WTC11 (cell line): ENCODE measurements at regions not wholly inside any gene's neighbourhood (a gene's known extent, or its start where the extent isn't known, plus 50 kb on each side); places are given as distances from the start of the nearest gene placed in this dataset.

Experiments
- ATAC-seq: fragments of 200-7000 bp; cut with Tn5 transposase; 2 replicates; pipeline ENCODE4 v1.10.0; 2021; ENCODE audit warnings: mild to moderate bottlenecking, moderate library complexity
- CTCF ChIA-PET: fragments of 300-600 bp; sonication (Branson Sonifier 250); formaldehyde crosslinking; loops from one replicate; lab custom pipeline; 2021; ENCODE audit warnings: antibody characterized with exemption; lab: Charles Lee
- POLR2A ChIA-PET: fragments of 350-600 bp; sonication (Branson Sonifier 250); formaldehyde crosslinking; loops from one replicate; lab custom pipeline; 2021; ENCODE audit warnings: antibody characterized with exemption; lab: Charles Lee
- DNase-seq: peaks from one replicate; pipeline ENCODE4 v3.0.0; 2021; ENCODE audit warnings: low spot score
- H3K27ac Mint-ChIP-seq: 2 replicates; pipeline ENCODE4 v1.8.0; 2021; ENCODE audit warnings: mixed read lengths
- H3K27me3 Mint-ChIP-seq: 2 replicates; pipeline ENCODE4 v1.8.0; 2021; ENCODE audit warnings: low read depth, mild to moderate bottlenecking, moderate library complexity, mixed read lengths
- H3K36me3 Mint-ChIP-seq: 2 replicates; pipeline ENCODE4 v1.8.0; 2021; ENCODE audit warnings: mixed read lengths
- H3K4me1 Mint-ChIP-seq: 2 replicates; pipeline ENCODE4 v1.8.0; 2022; ENCODE audit warnings: mixed read lengths
- H3K4me3 Mint-ChIP-seq: 2 replicates; pipeline ENCODE4 v1.8.0; 2021; ENCODE audit warnings: mild to moderate bottlenecking, moderate library complexity, mixed read lengths
- H3K9me3 Mint-ChIP-seq: 2 replicates; pipeline ENCODE4 v1.8.0; 2021; ENCODE audit warnings: mixed read lengths
- CBFB ChIP-seq: sonication (generic); formaldehyde crosslinking; IDR thresholded peaks from 2 replicates; pipeline ENCODE4 v1.8.1; 2022; ENCODE audit warnings: mild to moderate bottlenecking, low read depth, missing genetic modification reagents
- CREB1 ChIP-seq: sonication (generic); formaldehyde crosslinking; IDR thresholded peaks from 2 replicates; pipeline ENCODE4 v1.8.0; 2023; ENCODE audit warnings: mild to moderate bottlenecking, missing genetic modification reagents
- ERG ChIP-seq: fragments of 250-450 bp; sonication (Bioruptor Pico); IDR thresholded peaks from 2 replicates; pipeline ENCODE4 v1.8.0; 2021; ENCODE audit warnings: mild to moderate bottlenecking
- FOXK1 ChIP-seq: sonication (generic); formaldehyde crosslinking; IDR thresholded peaks from 2 replicates; pipeline ENCODE4 v1.8.0; 2022; ENCODE audit warnings: mild to moderate bottlenecking, moderate library complexity, missing genetic modification reagents
- FOXP1 ChIP-seq: sonication (generic); formaldehyde crosslinking; IDR thresholded peaks from 2 replicates; pipeline ENCODE4 v1.8.0; 2022; ENCODE audit warnings: missing genetic modification reagents, mild to moderate bottlenecking, moderate library complexity, borderline replicate concordance
- GABPB1 ChIP-seq: sonication (generic); formaldehyde crosslinking; IDR thresholded peaks from 2 replicates; pipeline ENCODE4 v1.8.1; 2023; ENCODE audit warnings: mild to moderate bottlenecking, missing genetic modification reagents
- JAZF1 ChIP-seq: fragments of 250-450 bp; sonication (Bioruptor Pico); IDR thresholded peaks from 2 replicates; pipeline ENCODE4 v1.9.0; 2021; ENCODE audit warnings: moderate library complexity, mild to moderate bottlenecking, inconsistent platforms
- KAT7 ChIP-seq: sonication (generic); formaldehyde crosslinking; IDR thresholded peaks from 2 replicates; pipeline ENCODE4 v1.8.1; 2023; ENCODE audit warnings: missing genetic modification reagents, mild to moderate bottlenecking, borderline replicate concordance
- MLX ChIP-seq: sonication (generic); formaldehyde crosslinking; IDR thresholded peaks from 2 replicates; pipeline ENCODE4 v1.8.1; 2023; ENCODE audit warnings: mild to moderate bottlenecking, missing genetic modification reagents, moderate library complexity
- NFE2L1 ChIP-seq: sonication (generic); formaldehyde crosslinking; IDR thresholded peaks from 2 replicates; pipeline ENCODE4 v1.8.1; 2023; ENCODE audit warnings: missing genetic modification reagents
- NFYB ChIP-seq: sonication (generic); formaldehyde crosslinking; conservative IDR thresholded peaks from 2 replicates; pipeline ENCODE4 v1.8.0; 2022; ENCODE audit warnings: low read depth, missing genetic modification reagents
- NR1H2 ChIP-seq: sonication (generic); formaldehyde crosslinking; IDR thresholded peaks from 2 replicates; pipeline ENCODE4 v1.9.0; 2021; ENCODE audit warnings: mild to moderate bottlenecking, moderate library complexity, missing genetic modification reagents
- NR2C2 ChIP-seq: sonication (generic); formaldehyde crosslinking; IDR thresholded peaks from 2 replicates; pipeline ENCODE4 v1.8.0; 2022; ENCODE audit warnings: mild to moderate bottlenecking, missing genetic modification reagents
- OVOL2 ChIP-seq: fragments of 250-450 bp; sonication (Bioruptor Pico); IDR thresholded peaks from 2 replicates; pipeline ENCODE4 v1.9.0; 2021; ENCODE audit warnings: mild to moderate bottlenecking, borderline replicate concordance
- PRRX2 ChIP-seq: fragments of 250-450 bp; sonication (Bioruptor Pico); IDR thresholded peaks from 2 replicates; pipeline ENCODE4 v1.8.0; 2021; ENCODE audit warnings: mild to moderate bottlenecking
- RORB ChIP-seq: fragments of 250-450 bp; sonication (Bioruptor Pico); IDR thresholded peaks from 2 replicates; pipeline ENCODE4 v1.9.0; 2021; ENCODE audit warnings: mild to moderate bottlenecking
- SOX15 ChIP-seq: fragments of 250-450 bp; sonication (Bioruptor Pico); IDR thresholded peaks from 2 replicates; pipeline ENCODE4 v1.9.0; 2021; ENCODE audit warnings: mild to moderate bottlenecking
- TEAD1 ChIP-seq: sonication (generic); formaldehyde crosslinking; IDR thresholded peaks from 2 replicates; pipeline ENCODE4 v1.8.0; 2022; ENCODE audit warnings: mild to moderate bottlenecking, missing genetic modification reagents
- TP53 ChIP-seq: sonication (generic); formaldehyde crosslinking; IDR thresholded peaks from 2 replicates; pipeline ENCODE4 v1.8.1; 2023; ENCODE audit warnings: mild to moderate bottlenecking, missing genetic modification reagents
- ZNF138 ChIP-seq: sonication (generic); formaldehyde crosslinking; conservative IDR thresholded peaks from 2 replicates; pipeline ENCODE4 v1.8.1; 2022; ENCODE audit warnings: mild to moderate bottlenecking, moderate library complexity, missing genetic modification reagents
- ZNF396 ChIP-seq: fragments of 250-450 bp; sonication (Bioruptor Pico); IDR thresholded peaks from 2 replicates; pipeline ENCODE4 v1.8.0; 2021; ENCODE audit warnings: mild to moderate bottlenecking, moderate library complexity, borderline replicate concordance
- ZNF423 ChIP-seq: fragments of 250-450 bp; sonication (Bioruptor Pico); IDR thresholded peaks from 2 replicates; pipeline ENCODE4 v2.1.2; 2022; ENCODE audit warnings: mild to moderate bottlenecking, moderate library complexity
- TF ChIP-seq, protein P1 (sequence below): sonication (generic); formaldehyde crosslinking; IDR thresholded peaks from 2 replicates; pipeline ENCODE4 v1.8.1; 2023; ENCODE audit warnings: mild to moderate bottlenecking, moderate library complexity, missing genetic modification reagents
- TF ChIP-seq, protein P2 (sequence below): sonication (generic); formaldehyde crosslinking; IDR thresholded peaks from 2 replicates; pipeline ENCODE4 v1.8.0; 2022; ENCODE audit warnings: mild to moderate bottlenecking, missing genetic modification reagents
- TF ChIP-seq, protein P3 (sequence below): sonication (generic); formaldehyde crosslinking; IDR thresholded peaks from 2 replicates; pipeline ENCODE4 v1.8.1; 2022; ENCODE audit warnings: low read depth, mild to moderate bottlenecking, moderate library complexity, missing genetic modification reagents, borderline replicate concordance

- TF ChIP-seq, protein P1, sequence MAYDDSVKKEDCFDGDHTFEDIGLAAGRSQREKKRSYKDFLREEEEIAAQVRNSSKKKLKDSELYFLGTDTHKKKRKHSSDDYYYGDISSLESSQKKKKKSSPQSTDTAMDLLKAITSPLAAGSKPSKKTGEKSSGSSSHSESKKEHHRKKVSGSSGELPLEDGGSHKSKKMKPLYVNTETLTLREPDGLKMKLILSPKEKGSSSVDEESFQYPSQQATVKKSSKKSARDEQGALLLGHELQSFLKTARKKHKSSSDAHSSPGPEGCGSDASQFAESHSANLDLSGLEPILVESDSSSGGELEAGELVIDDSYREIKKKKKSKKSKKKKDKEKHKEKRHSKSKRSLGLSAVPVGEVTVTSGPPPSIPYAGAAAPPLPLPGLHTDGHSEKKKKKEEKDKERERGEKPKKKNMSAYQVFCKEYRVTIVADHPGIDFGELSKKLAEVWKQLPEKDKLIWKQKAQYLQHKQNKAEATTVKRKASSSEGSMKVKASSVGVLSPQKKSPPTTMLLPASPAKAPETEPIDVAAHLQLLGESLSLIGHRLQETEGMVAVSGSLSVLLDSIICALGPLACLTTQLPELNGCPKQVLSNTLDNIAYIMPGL: no peak
- TF ChIP-seq ZNF396 (CRISPR knock-in tag): no peak
- no peak for TF ChIP-seq NFE2L1
- TF ChIP-seq GABPB1 (CRISPR knock-in tag): no peak
Observed at GRCh38 chr11:33449798-33450197, 192.6 kb downstream of the HIPK3 start (continued).

GRCh38 chr11:33448461-33449130, 191.4 kb downstream of the HIPK3 start:
- Mint-ChIP-seq H3K27me3 (no peaks in the 10 kb centered on the region), H3K27ac (no peak overlapping the region), H3K36me3 (no peaks in the 10 kb centered on the region), H3K9me3 (no peaks in the 10 kb centered on the region), H3K4me1 (no peaks in the 10 kb centered on the region), H3K4me3 (no peak overlapping the region)
- CTCF ChIA-PET: no interaction called here
- POLR2A ChIA-PET: interaction anchor here (0.6 kb wide), 1 partner anchor 147 kb away, joined by 5 read pairs; no protein-coding TSS in a partner anchor
- no peak for DNase-seq
- ATAC-seq: no peak
- TF ChIP-seq ZNF396 (CRISPR knock-in tag) (no peak), ZNF138 (CRISPR knock-in tag) (no peak), OVOL2 (no peak), JAZF1 (CRISPR knock-in tag) (no peak), TEAD1 (CRISPR knock-in tag) (no peak), FOXK1 (no peak), NFE2L1 (no peak), CBFB (CRISPR knock-in tag) (no peak), NR2C2 (no peak), CREB1 (no peak)
- TF ChIP-seq, protein P2, sequence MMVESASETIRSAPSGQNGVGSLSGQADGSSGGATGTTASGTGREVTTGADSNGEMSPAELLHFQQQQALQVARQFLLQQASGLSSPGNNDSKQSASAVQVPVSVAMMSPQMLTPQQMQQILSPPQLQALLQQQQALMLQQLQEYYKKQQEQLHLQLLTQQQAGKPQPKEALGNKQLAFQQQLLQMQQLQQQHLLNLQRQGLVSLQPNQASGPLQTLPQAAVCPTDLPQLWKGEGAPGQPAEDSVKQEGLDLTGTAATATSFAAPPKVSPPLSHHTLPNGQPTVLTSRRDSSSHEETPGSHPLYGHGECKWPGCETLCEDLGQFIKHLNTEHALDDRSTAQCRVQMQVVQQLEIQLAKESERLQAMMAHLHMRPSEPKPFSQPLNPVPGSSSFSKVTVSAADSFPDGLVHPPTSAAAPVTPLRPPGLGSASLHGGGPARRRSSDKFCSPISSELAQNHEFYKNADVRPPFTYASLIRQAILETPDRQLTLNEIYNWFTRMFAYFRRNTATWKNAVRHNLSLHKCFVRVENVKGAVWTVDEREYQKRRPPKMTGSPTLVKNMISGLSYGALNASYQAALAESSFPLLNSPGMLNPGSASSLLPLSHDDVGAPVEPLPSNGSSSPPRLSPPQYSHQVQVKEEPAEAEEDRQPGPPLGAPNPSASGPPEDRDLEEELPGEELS: no peak

GRCh38 chr11:33445761-33446161, 188.6 kb downstream of the HIPK3 start:
- no peak for ATAC-seq
- CTCF ChIA-PET: no interaction called here
- no peak for DNase-seq
- Mint-ChIP-seq H3K4me1 (no peaks in the 10 kb centered on the region), H3K27ac (no peak overlapping the region), H3K36me3 (peaks cover 4% of the 10 kb centered on the region; the same call in 1 of the 2 replicates), H3K9me3 (peaks cover 6% of the 10 kb centered on the region; the same call in 1 of the 2 replicates), H3K27me3 (no peaks in the 10 kb centered on the region; the same call in 1 of the 2 replicates), H3K4me3 (no peak overlapping the region)
- POLR2A ChIA-PET: no interaction called here
- TF ChIP-seq PRRX2 (CRISPR knock-in tag) (no peak), FOXP1 (CRISPR knock-in tag) (no peak)

GRCh38 chr11:33444835-33445594, 187.8 kb downstream of the HIPK3 start:
- ATAC-seq (no peak), DNase-seq (no peak)
- Mint-ChIP-seq H3K4me1 (no peaks in the 10 kb centered on the region), H3K27ac (no peak overlapping the region), H3K36me3 (peaks cover 4% of the 10 kb centered on the region; the same call in 1 of the 2 replicates), H3K9me3 (peaks cover 6% of the 10 kb centered on the region; the same call in 1 of the 2 replicates), H3K27me3 (no peaks in the 10 kb centered on the region; the same call in 1 of the 2 replicates), H3K4me3 (no peak overlapping the region)
- ChIA-PET POLR2A (no interaction called here), CTCF (no interaction called here)
- TF ChIP-seq MLX (CRISPR knock-in tag) (no peak), ZNF423 (no peak), TP53 (no peak), NR1H2 (CRISPR knock-in tag) (no peak), NR2C2 (no peak), RORB (CRISPR knock-in tag) (no peak), SOX15 (no peak), NFYB (CRISPR knock-in tag) (no peak), FOXK1 (no peak), ERG (CRISPR knock-in tag) (no peak), KAT7 (no peak)
- TF ChIP-seq, protein P3, sequence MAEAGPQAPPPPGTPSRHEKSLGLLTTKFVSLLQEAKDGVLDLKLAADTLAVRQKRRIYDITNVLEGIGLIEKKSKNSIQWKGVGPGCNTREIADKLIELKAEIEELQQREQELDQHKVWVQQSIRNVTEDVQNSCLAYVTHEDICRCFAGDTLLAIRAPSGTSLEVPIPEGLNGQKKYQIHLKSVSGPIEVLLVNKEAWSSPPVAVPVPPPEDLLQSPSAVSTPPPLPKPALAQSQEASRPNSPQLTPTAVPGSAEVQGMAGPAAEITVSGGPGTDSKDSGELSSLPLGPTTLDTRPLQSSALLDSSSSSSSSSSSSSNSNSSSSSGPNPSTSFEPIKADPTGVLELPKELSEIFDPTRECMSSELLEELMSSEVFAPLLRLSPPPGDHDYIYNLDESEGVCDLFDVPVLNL (CRISPR knock-in tag): no peak
